HG02642 (cell line): ENCODE measurements at regions not wholly inside any gene's neighbourhood (a gene's known extent, or its start where the extent isn't known, plus 50 kb on each side); places are given as distances from the start of the nearest gene placed in this dataset.

ENCODE experiments used
- ATAC-seq: cut with Tn5 transposase; IDR thresholded peaks from one replicate; pipeline ENCODE4 v1.9.1; 2021; ENCODE audit warnings: mild to moderate bottlenecking; ENCODE audit not compliant: unreplicated experiment, poor library complexity

- ATAC-seq: no peak
Observed at GRCh38 chr16:76612497-76612896, 335.3 kb downstream of the CNTNAP4 start.

- no peak for ATAC-seq
Observed at GRCh38 chr16:76614269-76614668, 337.1 kb downstream of the CNTNAP4 start.

- ATAC-seq: no peak
Observed at GRCh38 chr16:76622876-76623275, 345.7 kb downstream of the CNTNAP4 start.

- no peak for ATAC-seq
Observed at GRCh38 chr16:76634847-76635697, 357.9 kb downstream of the CNTNAP4 start.

- ATAC-seq: no peak
Observed at GRCh38 chr16:76639685-76640289, 362.6 kb downstream of the CNTNAP4 start.

DNA sequence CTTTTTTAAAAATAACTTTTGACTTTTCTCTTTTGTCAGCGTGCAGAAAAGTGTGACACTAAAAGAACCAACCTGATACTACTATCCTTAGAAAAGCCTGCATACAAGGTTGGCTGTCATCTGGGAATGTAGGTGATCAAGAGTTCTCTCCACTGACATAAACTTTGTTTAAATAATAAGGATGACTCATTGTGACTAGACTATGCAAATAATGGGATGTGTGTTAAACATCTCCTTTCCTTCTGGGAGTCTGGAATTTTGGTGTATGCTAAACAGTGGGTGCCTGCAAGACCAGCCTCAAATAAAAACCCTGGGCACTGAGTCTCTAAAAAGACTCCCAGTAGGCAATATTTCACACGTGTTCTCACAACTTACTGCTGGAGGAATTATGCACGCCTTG, 373.4 kb downstream of the CNTNAP4 start:
- ATAC-seq: no peak

DNA sequence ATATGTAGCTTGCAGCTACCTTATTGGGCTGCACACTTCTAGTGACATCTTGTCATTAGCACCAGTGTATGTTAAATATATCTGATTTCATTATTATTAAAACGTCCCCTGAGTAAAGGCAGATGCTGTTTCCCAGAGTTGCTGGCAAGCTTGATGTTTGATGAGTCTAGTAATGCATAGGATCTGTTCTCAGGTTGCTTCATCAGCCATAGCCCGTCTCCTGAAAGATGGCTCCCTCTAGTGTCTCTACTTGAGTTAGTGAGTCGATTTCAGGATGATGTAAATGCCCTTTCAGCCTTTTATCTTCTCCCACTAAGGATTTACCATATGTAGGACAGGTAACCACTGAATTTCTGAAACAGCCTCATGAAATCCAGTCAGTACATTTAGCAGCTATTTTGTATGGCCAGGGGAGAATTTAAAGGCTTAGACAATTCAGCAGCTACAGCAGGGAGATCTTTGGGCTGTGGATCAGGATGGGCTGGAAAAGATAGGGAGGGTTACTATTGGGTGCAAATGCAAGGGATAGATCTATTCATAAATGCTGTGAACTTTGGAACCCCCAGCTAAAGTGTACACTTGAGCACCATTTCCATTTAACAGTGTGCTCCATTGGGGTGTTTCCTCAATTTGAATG, 376.3 kb downstream of the CNTNAP4 start:
- peak; percentile 81 for ATAC-seq

DNA sequence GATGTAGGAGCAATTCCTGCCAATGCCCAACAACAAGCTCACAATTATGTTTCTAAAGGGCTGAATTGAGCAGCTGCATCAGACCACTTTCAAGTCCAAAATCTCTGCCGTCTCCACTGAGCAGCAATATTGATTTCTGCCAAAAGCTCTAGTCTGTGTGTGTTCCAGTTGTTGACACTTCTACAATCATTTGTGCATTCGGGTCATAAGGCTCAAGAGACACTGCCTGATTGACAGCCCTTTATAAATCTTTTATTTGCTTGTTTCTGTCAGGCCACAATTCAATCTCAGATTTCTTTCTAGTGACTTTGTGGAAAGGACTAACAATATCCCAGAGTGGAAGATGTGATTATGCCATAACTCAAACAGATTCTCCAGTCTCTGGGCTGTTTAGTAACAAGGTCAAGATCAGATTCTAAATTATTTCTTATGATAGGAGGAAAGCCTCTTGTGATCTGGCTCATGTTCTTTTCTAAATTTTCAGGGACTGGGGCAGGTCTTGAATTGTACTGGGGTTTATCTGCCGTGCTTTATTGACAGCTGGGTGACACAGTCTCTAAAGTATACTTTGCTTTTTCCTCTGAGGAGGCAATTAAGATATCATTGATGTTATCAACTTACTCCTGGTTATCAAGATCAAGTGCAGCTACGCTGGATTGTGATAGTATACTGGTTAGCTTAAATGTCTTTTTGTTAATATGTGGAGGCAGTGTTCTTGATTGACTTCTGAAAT, 377.1 kb downstream of the CNTNAP4 start:
- no peak for ATAC-seq

DNA sequence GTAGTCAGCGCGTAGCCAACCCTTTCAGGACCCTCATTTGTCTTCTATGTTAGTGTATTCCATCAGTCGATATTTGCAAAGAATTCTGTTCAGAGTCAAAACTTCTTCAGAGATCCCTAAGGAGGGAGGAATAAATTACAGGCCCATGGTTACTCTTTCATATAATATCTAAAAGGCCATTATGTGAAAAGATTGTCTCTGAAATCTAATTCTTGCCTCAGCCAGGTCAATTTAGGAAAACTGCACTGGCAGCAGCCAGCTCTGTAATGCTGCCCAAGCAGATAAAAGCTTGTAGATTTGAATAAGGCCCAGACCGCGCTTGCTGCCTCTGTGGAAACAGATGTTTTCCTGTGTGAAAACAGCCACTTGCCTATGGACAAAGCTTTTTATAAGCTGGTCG, 379.8 kb downstream of the CNTNAP4 start:
- no peak for ATAC-seq

GRCh38 chr16:76661691-76662235, 384.6 kb downstream of the CNTNAP4 start:
- no peak for ATAC-seq

GRCh38 chr16:76665571-76666275, 388.5 kb downstream of the CNTNAP4 start:
- ATAC-seq: no peak

DNA sequence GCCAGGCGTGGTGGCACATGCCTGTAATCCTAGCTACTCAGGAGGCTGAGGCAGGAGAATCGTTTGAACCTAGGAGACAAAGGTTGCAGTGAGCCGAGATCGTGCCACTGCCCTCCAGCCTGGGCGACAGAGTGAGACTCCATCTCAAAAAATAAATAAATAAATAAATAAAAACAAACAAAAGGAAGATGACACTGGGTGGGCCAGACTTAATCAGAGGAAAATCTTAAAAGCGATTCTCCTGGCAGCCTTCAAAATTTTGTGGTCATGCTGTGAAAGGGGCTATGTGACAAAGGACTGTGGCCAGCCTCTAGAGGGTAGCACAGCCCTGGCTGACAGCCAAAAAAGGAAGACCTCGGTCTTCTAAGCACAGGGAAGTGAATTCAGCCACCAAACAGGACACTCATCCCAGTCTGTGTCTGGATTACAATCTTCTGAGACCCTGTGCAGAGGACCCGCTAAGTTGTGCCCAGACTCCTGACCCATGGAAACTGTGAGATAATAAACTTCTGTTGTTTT, 391.1 kb downstream of the CNTNAP4 start:
- no peak for ATAC-seq

GRCh38 chr16:76669288-76669687, 392.1 kb downstream of the CNTNAP4 start:
- no peak for ATAC-seq

GRCh38 chr16:76670125-76670857, 393.1 kb downstream of the CNTNAP4 start:
- ATAC-seq: no peak

DNA sequence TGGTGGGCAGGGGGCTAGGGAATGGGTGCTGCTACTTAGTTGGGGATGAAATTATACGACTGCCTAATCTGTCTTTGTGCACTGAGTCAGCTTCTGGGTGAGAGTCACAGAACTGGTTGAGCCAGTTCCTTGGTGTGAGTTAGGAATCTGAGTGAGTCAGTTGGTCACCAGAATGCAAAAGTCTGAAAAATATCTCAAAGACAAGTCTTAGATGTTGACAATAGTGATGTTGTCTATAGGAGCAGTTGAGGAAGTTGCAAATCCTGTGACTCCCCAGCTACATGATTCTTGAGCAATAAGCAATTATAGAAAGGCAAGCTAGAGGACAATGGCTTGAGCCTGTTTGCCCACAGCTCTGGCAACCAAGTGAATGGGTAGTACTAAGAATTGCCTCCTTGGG, 399.2 kb downstream of the CNTNAP4 start:
- no peak for ATAC-seq

DNA sequence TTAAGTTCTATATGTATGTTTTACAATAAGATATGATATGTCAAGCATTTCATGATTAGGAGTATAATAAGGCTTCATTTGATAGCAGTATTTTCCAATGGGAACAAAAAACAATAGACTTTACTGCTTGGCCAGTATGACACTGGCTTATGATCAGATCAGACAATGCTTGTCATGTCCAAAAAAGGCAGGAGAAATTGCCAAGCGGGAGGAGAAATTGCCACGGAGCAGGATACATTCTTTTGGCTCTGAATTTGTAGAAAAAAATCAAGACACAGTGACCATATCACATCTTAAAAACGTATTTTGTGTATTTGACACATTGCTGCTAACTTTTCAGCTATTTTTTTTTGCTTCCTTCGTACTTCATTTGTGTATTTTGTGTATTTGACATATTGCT, 404.1 kb downstream of the CNTNAP4 start:
- no peak for ATAC-seq

DNA sequence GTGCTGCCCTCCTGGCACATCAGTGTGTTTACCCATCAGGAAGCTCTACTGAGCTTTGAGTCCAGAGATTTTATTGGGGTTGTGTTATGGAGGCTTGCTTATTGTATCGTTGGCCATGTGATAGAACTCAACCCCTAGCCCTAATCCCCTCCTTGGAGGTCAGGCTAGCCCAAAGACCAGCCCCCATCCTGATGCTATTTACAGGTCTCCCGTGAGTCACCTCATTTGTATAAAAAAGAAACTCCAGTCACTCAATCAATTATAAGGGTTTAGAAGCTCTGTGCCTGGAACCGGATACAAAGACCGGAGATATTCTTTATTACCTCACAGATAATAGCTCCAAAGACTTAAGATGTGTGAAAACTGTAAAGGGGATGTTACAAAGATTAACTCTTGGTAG, 405.9 kb downstream of the CNTNAP4 start:
- ATAC-seq: no peak

- no peak for ATAC-seq
Observed at GRCh38 chr16:76696876-76697275, 419.7 kb downstream of the CNTNAP4 start.

DNA sequence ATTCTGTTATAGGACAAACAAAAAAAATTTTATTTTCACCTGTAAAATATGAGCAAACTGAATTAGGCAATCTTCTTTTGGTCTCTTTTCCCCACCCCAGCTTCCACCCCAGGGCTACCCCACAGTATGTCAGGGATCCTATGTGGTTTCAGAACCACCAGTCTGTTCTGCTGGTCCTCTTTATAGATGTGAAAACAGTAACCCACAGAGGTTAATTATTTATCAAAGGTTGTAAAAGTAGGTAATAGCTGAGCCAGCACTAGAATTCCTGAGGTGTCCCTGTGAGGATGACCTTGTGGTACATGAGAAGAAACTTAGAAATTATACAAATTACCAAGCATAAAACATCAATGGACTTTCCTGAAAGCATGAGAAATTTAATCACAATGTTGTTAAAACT, 428.7 kb downstream of the CNTNAP4 start:
- no peak for ATAC-seq
